ENCODE measurements at regions not wholly inside any gene's neighbourhood (a gene's known extent, or its start where the extent isn't known, plus 50 kb on each side); places are given as distances from the start of the nearest gene placed in this dataset.

DNA sequence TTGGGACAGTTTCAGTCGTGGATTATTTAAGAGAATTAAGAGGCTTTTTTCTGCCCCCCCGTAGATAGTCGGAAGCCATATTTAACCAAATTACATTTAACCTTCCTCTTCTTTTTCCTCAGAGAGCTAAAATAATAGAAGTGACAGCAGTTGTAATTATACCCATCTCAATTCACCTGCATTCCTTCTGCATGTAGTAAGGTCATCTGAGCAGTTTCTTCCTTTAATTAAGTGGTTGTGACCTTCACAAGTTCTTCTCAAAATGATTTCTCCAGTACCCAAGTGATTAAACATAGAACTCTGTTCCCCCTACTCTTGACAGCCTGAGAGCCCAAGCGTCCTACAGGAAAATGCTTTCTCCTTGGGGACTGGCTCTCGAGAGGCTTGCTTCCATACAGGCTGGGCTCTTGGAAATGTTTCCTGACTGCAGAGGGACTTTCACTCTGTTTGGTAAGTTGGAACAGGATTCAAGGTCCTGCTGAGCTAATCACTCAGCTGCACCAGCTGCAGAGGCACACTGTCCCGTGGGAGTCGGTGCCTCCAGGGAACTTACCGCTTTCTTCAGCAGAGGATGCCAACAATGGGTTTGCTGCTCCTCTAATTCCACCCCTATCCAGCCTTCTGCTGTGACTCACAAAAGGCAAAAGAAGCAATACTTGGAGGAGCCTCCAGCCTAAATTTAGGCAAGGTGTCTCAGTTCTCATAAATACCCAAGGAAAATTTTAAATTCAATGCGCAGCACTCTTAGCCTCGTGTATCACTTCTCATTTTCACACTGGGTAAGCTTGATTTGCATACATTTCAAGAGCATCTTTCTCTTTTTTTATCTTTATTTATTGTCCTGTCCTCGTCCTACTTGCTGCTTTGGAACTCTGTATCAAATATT is 414.9 kb downstream of the KIF16B start:
- DNase-seq (ENCODE audit: low spot score), result no peak
- Histone ChIP-seq H2AFZ (no peak overlapping the region), H3K36me3 (replicated peaks; ENCODE audit: insufficient read depth, low read depth) (no peaks in the 10 kb centered on the region), H3K4me3 (no peak overlapping the region), H3K4me2 (no peak overlapping the region), H3K79me2 (no peaks in the 10 kb centered on the region), H3K9me3 (ENCODE audit: low read depth) (no peaks in the 10 kb centered on the region), H3K27ac (peak overlapping the region; percentile 22), H4K20me1 (ENCODE audit: insufficient read depth, poor library complexity, severe bottlenecking) (no peaks in the 10 kb centered on the region), H3K27me3 (no peaks in the 10 kb centered on the region), H3K4me1 (ENCODE audit: insufficient read depth) (no peaks in the 10 kb centered on the region), H3K9me2 (replicated peaks; ENCODE audit: insufficient read depth) (no peaks in the 10 kb centered on the region)
- 90% methylated on average over 11 of the region's 11 CpGs for WGBS (ENCODE audit: low lambda C conversion rate, missing lambda C conversion rate)
- TF ChIP-seq, protein P1, sequence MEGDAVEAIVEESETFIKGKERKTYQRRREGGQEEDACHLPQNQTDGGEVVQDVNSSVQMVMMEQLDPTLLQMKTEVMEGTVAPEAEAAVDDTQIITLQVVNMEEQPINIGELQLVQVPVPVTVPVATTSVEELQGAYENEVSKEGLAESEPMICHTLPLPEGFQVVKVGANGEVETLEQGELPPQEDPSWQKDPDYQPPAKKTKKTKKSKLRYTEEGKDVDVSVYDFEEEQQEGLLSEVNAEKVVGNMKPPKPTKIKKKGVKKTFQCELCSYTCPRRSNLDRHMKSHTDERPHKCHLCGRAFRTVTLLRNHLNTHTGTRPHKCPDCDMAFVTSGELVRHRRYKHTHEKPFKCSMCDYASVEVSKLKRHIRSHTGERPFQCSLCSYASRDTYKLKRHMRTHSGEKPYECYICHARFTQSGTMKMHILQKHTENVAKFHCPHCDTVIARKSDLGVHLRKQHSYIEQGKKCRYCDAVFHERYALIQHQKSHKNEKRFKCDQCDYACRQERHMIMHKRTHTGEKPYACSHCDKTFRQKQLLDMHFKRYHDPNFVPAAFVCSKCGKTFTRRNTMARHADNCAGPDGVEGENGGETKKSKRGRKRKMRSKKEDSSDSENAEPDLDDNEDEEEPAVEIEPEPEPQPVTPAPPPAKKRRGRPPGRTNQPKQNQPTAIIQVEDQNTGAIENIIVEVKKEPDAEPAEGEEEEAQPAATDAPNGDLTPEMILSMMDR (IDR thresholded peaks at IDR 0.05; ENCODE audit: poor library complexity), result no peak

DNA sequence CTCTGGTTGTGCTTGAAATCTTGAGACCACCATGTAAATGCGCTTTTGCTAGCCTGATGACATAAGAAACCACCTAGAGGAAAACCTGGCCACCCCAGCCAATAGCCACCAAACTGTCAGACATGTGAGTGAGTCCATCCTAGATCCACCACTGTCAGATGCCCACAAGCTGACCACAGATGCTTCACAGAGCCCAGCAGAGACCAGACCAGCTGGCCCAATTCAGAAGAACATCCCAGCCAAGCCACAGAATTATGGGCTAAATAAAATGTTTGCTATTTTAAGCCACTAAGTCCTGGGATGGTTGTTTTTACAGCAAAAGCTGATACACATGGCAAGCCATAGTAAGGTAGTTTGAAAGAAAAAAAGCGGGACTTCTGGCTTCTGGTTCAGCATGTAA is 425.3 kb downstream of the KIF16B start:
- Histone ChIP-seq H3K9me3 (ENCODE audit: low read depth) (no peaks in the 10 kb centered on the region), H3K36me3 (replicated peaks; ENCODE audit: insufficient read depth, low read depth) (no peaks in the 10 kb centered on the region), H3K9me2 (replicated peaks; ENCODE audit: insufficient read depth) (no peaks in the 10 kb centered on the region), H3K4me2 (no peak overlapping the region), H2AFZ (no peak overlapping the region), H3K4me1 (ENCODE audit: insufficient read depth) (no peaks in the 10 kb centered on the region), H3K79me2 (no peaks in the 10 kb centered on the region), H3K27ac (no peak overlapping the region), H4K20me1 (ENCODE audit: insufficient read depth, poor library complexity, severe bottlenecking) (no peaks in the 10 kb centered on the region), H3K27me3 (no peaks in the 10 kb centered on the region), H3K4me3 (no peak overlapping the region)
- DNase-seq (ENCODE audit: low spot score), result no peak
- TF ChIP-seq EZH2phosphoT487 (IDR thresholded peaks at IDR 0.05; ENCODE audit: low read depth, severe bottlenecking, unreplicated experiment) (no peak), EZH2 (IDR thresholded peaks at IDR 0.05; ENCODE audit: borderline replicate concordance) (no peak)
- TF ChIP-seq, protein P1 (IDR thresholded peaks at IDR 0.05; ENCODE audit: poor library complexity), result no peak
- 90% methylated on average over 2 of the region's 2 CpGs for WGBS (ENCODE audit: low lambda C conversion rate, missing lambda C conversion rate)

DNA sequence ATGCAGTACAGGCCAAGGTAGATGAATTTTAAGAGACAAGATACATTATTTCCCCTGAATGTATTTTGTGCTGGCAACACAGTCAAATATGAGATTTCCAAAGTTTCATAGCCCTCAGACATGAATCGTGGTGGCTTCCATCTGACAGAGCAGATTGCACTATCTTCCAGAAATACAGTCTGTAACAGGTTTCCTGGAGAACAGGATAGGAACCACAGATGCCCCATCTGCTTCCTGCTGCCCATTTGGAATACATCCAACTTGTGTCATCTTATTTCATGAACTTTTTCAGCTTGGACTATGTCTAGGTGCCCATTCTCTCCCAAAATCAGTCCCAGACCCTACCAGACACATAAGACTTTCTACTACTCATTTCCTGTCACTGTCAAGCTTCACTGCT is 426.0 kb downstream of the KIF16B start:
- H4K20me1 ChIP-seq (ENCODE audit: insufficient read depth, poor library complexity, severe bottlenecking), result no peaks in the 10 kb centered on the region
- no peak overlapping the region for H3K27ac ChIP-seq
- H3K4me2 ChIP-seq, result no peak overlapping the region
- no peak for DNase-seq (ENCODE audit: low spot score)
- TF ChIP-seq EZH2phosphoT487 (IDR thresholded peaks at IDR 0.05; ENCODE audit: low read depth, severe bottlenecking, unreplicated experiment) (no peak), EZH2 (IDR thresholded peaks at IDR 0.05; ENCODE audit: borderline replicate concordance) (no peak)
- H3K9me2 ChIP-seq (replicated peaks; ENCODE audit: insufficient read depth), result no peaks in the 10 kb centered on the region
- H3K4me3 ChIP-seq, result no peak overlapping the region
- H3K4me1 ChIP-seq (ENCODE audit: insufficient read depth), result no peaks in the 10 kb centered on the region
- H3K9me3 ChIP-seq (ENCODE audit: low read depth), result no peaks in the 10 kb centered on the region
- 70% methylated on average over 1 of the region's 1 CpG for WGBS (ENCODE audit: low lambda C conversion rate, missing lambda C conversion rate)
- no peaks in the 10 kb centered on the region for H3K27me3 ChIP-seq
- no peaks in the 10 kb centered on the region for H3K36me3 ChIP-seq (replicated peaks; ENCODE audit: insufficient read depth, low read depth)
- no peak overlapping the region for H2AFZ ChIP-seq
- no peaks in the 10 kb centered on the region for H3K79me2 ChIP-seq

DNA sequence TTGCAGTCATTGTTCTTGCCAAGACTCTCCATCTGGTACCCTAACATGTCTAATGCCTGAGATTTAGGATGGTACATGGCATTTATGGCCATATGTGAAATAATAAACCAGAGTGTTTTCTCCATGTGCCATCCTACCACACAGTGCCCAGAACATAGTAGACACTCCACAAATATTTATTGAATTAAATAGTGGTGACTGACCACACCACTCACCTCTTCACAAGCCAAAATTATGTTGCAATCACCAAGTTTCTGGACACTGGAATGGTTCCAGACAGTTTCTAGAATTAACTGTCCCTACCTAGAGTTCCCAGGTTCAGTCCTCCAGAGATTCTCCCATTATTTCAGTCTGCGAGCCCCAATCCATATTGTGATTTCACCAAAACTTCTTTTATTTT is 427.3 kb downstream of the KIF16B start:
- no peaks in the 10 kb centered on the region for H4K20me1 ChIP-seq (ENCODE audit: insufficient read depth, poor library complexity, severe bottlenecking)
- no peaks in the 10 kb centered on the region for H3K9me3 ChIP-seq (ENCODE audit: low read depth)
- H3K4me1 ChIP-seq (ENCODE audit: insufficient read depth), result no peaks in the 10 kb centered on the region
- no peaks in the 10 kb centered on the region for H3K27me3 ChIP-seq
- no peaks in the 10 kb centered on the region for H3K36me3 ChIP-seq (replicated peaks; ENCODE audit: insufficient read depth, low read depth)
- H3K9me2 ChIP-seq (replicated peaks; ENCODE audit: insufficient read depth), result no peaks in the 10 kb centered on the region
- no peak overlapping the region for H3K27ac ChIP-seq
- WGBS (ENCODE audit: low lambda C conversion rate, missing lambda C conversion rate), result 100% methylated on average over 1 of the region's 1 CpG
- no peak overlapping the region for H3K4me2 ChIP-seq
- H3K79me2 ChIP-seq, result no peaks in the 10 kb centered on the region
- TF ChIP-seq EZH2 (IDR thresholded peaks at IDR 0.05; ENCODE audit: borderline replicate concordance), result no peak
- TF ChIP-seq, protein P1 (IDR thresholded peaks at IDR 0.05; ENCODE audit: poor library complexity), result no peak
- TF ChIP-seq EZH2phosphoT487 (IDR thresholded peaks at IDR 0.05; ENCODE audit: low read depth, severe bottlenecking, unreplicated experiment), result no peak
- DNase-seq (ENCODE audit: low spot score), result no peak
- no peak overlapping the region for H2AFZ ChIP-seq
- no peak overlapping the region for H3K4me3 ChIP-seq
